ENCODE measurements at regions not wholly inside any gene's neighbourhood (a gene's known extent, or its start where the extent isn't known, plus 50 kb on each side); places are given as distances from the start of the nearest gene placed in this dataset.

DNA sequence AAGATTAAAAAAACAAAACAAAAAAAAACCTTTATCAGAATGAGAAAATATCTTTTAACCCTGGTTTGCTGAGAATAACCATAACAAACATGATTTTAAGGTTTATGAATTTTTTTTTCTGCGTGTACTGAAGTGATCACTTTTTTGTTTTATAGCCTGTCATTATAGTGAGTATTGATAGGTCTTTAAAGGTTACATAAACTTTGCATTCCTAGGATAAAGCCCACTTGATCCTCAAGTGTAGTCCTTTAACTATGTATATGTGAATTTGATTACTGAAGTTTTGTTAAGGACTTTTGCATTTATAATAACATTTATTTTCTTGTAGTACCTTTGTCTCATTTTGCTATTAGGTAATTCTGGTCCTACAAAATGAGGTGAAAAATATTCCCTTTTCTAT lies 709.8 kb upstream of the PCDH20 start:
- no peak for TF ChIP-seq CTCF (IDR thresholded peaks at IDR 0.05; ENCODE audit: low read depth, low read length)
- no peak for TF ChIP-seq EZH2phosphoT487 (IDR thresholded peaks at IDR 0.05; ENCODE audit: low read depth)
